GM23338 (cell line): ENCODE measurements at regions not wholly inside any gene's neighbourhood (a gene's known extent, or its start where the extent isn't known, plus 50 kb on each side); places are given as distances from the start of the nearest gene placed in this dataset.

Experiments used
- ATAC-seq: fragments of 200-7000 bp; cut with Tn5 transposase; 3 replicates; pipeline ENCODE4 v1.9.1; 2020
- DNase-seq: peaks from one replicate; pipeline ENCODE4 v3.0.0-alpha.2; 2015; ENCODE audit warnings: low spot score
- H2AFZ ChIP-seq: fragments of 200-600 bp; sonication (generic); 2 replicates; pipeline ENCODE4 v1.8.0; 2016; ENCODE audit warnings: antibody characterized with exemption, mild to moderate bottlenecking, moderate library complexity
- H3F3A ChIP-seq: fragments of 200-600 bp; sonication (generic); replicated peaks from 2 replicates; pipeline ENCODE4 v1.8.0; 2017; ENCODE audit warnings: antibody characterized with exemption, mixed run types, low read depth
- H3K27ac ChIP-seq: fragments of 200-600 bp; sonication (generic); 2 replicates; pipeline ENCODE4 v1.6.1; 2016; ENCODE audit warnings: low read depth
- H3K27me3 ChIP-seq: fragments of 200-600 bp; sonication (generic); 2 replicates; pipeline ENCODE4 v1.8.0; 2016; ENCODE audit warnings: mild to moderate bottlenecking, mixed run types, moderate library complexity; ENCODE audit not compliant: insufficient read depth
- H3K36me3 ChIP-seq: fragments of 200-600 bp; sonication (generic); 2 replicates; pipeline ENCODE4 v1.8.0; 2016; ENCODE audit warnings: mild to moderate bottlenecking; ENCODE audit not compliant: insufficient read depth
- H3K4me1 ChIP-seq: fragments of 200-600 bp; sonication (generic); 2 replicates; pipeline ENCODE4 v1.8.0; 2016; ENCODE audit warnings: mild to moderate bottlenecking, moderate library complexity; ENCODE audit not compliant: insufficient read depth
- H3K4me2 ChIP-seq: fragments of 200-600 bp; sonication (generic); 2 replicates; pipeline ENCODE4 v1.7.1; 2017; ENCODE audit warnings: mixed run types
- H3K4me3 ChIP-seq: fragments of 200-600 bp; sonication (generic); 2 replicates; pipeline ENCODE4 v1.6.1; 2016; ENCODE audit warnings: mixed run types
- H3K79me2 ChIP-seq: fragments of 200-600 bp; sonication (generic); replicated peaks from 2 replicates; pipeline ENCODE4 v1.8.0; 2017; ENCODE audit warnings: mild to moderate bottlenecking; ENCODE audit not compliant: insufficient read depth
- H3K9me2 ChIP-seq: fragments of 200-600 bp; sonication (generic); 2 replicates; pipeline ENCODE4 v1.8.0; 2017; ENCODE audit not compliant: insufficient read depth
- H4K20me1 ChIP-seq: fragments of 200-600 bp; sonication (generic); replicated peaks from 2 replicates; pipeline ENCODE4 v1.8.0; 2017; ENCODE audit warnings: mild to moderate bottlenecking; ENCODE audit not compliant: insufficient read depth
- H3K27ac Mint-ChIP-seq: 2 replicates; pipeline ENCODE4 v1.8.0; 2020; ENCODE audit warnings: inconsistent platforms, mild to moderate bottlenecking, moderate library complexity, mixed read lengths
- H3K27me3 Mint-ChIP-seq: 3 replicates; pipeline ENCODE4 v1.8.0; 2022; ENCODE audit warnings: low read depth, mild to moderate bottlenecking, moderate library complexity, mixed read lengths, inconsistent platforms; ENCODE audit not compliant: insufficient read depth, poor library complexity
- H3K36me3 Mint-ChIP-seq: 3 replicates; pipeline ENCODE4 v1.8.0; 2021; ENCODE audit warnings: low read depth, mild to moderate bottlenecking, inconsistent platforms, moderate library complexity, mixed read lengths
- H3K4me1 Mint-ChIP-seq: 3 replicates; pipeline ENCODE4 v1.8.0; 2020; ENCODE audit warnings: mild to moderate bottlenecking, inconsistent platforms, mixed read lengths
- H3K4me3 Mint-ChIP-seq: 3 replicates; pipeline ENCODE4 v1.8.0; 2021; ENCODE audit warnings: moderate library complexity, mild to moderate bottlenecking, inconsistent platforms, mixed read lengths
- H3K9me3 Mint-ChIP-seq: 3 replicates; pipeline ENCODE4 v1.8.0; 2020; ENCODE audit warnings: moderate library complexity, mild to moderate bottlenecking, inconsistent platforms, mixed read lengths
- CREB1 ChIP-seq: fragments of 250-450 bp; sonication (Bioruptor Pico); IDR thresholded peaks from 2 replicates; pipeline ENCODE4 v1.5.0; 2020; ENCODE audit warnings: low read depth, mild to moderate bottlenecking, moderate library complexity
- CTCF ChIP-seq, 2 experiments: fragments of 200-600 bp in 1 of 2; sonication (generic) in 1 of 2; conservative IDR thresholded peaks; 2 replicates each; pipeline versions ENCODE4 v1.5.1 to v1.6.1; 2016 to 2017; ENCODE audit warnings: antibody characterized with exemption in 2 of 2, low read depth in 2 of 2, mild to moderate bottlenecking in 2 of 2, moderate library complexity in 1 of 2
- EZH2 ChIP-seq: fragments of 200-600 bp; sonication (generic); IDR thresholded peaks from one replicate; pipeline ENCODE4 v1.8.0; 2017; ENCODE audit warnings: antibody characterized with exemption, mild to moderate bottlenecking, low read depth; ENCODE audit not compliant: unreplicated experiment
- EZH2phosphoT487 ChIP-seq: fragments of 200-600 bp; sonication (generic); IDR thresholded peaks from one replicate; pipeline ENCODE4 v1.8.1; 2018; ENCODE audit warnings: antibody characterized with exemption; ENCODE audit not compliant: unreplicated experiment
- JUNB ChIP-seq: IDR thresholded peaks from one replicate; pipeline ENCODE4 v1.6.1; 2016; ENCODE audit warnings: antibody characterized with exemption; ENCODE audit not compliant: unreplicated experiment
- NANOG ChIP-seq: IDR thresholded peaks from 2 replicates; pipeline ENCODE4 v1.6.1; 2016; ENCODE audit warnings: antibody characterized with exemption, borderline replicate concordance
- POLR2AphosphoS5 ChIP-seq: IDR thresholded peaks from 2 replicates; pipeline ENCODE4 v1.6.1; 2016; ENCODE audit warnings: antibody characterized with exemption, low read depth
- STAT1 ChIP-seq: IDR thresholded peaks from one replicate; pipeline ENCODE4 v1.6.1; 2016; ENCODE audit warnings: antibody characterized with exemption; ENCODE audit not compliant: unreplicated experiment
- ZNF114 ChIP-seq: fragments of 250-450 bp; sonication (Bioruptor Pico); IDR thresholded peaks from 2 replicates; pipeline ENCODE4 v1.5.0; 2020; ENCODE audit warnings: mild to moderate bottlenecking, moderate library complexity
- ZNF331 ChIP-seq: fragments of 250-450 bp; sonication (Bioruptor Pico); IDR thresholded peaks from 2 replicates; pipeline ENCODE4 v1.5.0; 2020; ENCODE audit warnings: low read depth, mild to moderate bottlenecking, moderate library complexity
- TF ChIP-seq, protein P1 (sequence below): IDR thresholded peaks from one replicate; pipeline ENCODE4 v1.6.1; 2018; ENCODE audit warnings: antibody characterized with exemption; ENCODE audit not compliant: unreplicated experiment
- TF ChIP-seq, protein P2 (sequence below): fragments of 250-450 bp; sonication (Bioruptor Pico); IDR thresholded peaks from 2 replicates; pipeline ENCODE4 v1.5.0; 2020; ENCODE audit warnings: mild to moderate bottlenecking, moderate library complexity

DNA sequence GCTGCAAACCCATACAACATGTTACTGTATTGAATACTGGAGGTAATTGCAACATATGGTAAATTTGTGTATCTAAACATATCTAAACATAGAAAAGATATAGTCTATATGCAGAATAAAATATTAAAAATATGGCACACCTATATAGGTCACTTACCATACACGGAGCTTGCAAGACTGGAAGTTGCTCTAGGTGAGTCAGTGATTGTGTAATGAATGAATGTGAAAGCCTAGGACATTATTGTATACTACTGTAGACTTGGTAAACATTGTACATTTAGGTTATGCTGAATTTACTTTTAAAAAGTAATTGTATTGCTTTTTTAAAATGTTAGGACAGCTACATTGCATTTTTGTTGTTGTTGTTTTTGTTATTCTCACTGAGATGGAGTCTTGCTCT lies 968.8 kb downstream of the TLE1 start:
- Histone ChIP-seq H3K79me2 (no peaks in the 10 kb centered on the region), H2AFZ (no peak overlapping the region), H3K4me1 (no peaks in the 10 kb centered on the region), H3K4me3 (no peak overlapping the region), H4K20me1 (no peaks in the 10 kb centered on the region), H3K27me3 (no peaks in the 10 kb centered on the region), H3K4me2 (no peak overlapping the region), H3K36me3 (no peaks in the 10 kb centered on the region; the same call in 1 of the 2 replicates), H3K27ac (no peak overlapping the region), H3K9me2 (peaks cover 7% of the 10 kb centered on the region), H3F3A (no peaks in the 10 kb centered on the region)
- DNase-seq (no peak), ATAC-seq (no peak)
- Mint-ChIP-seq H3K27ac (no peak overlapping the region), H3K9me3 (peaks cover 29% of the 10 kb centered on the region), H3K27me3 (no peaks in the 10 kb centered on the region), H3K4me3 (no peak overlapping the region), H3K36me3 (peaks cover 21% of the 10 kb centered on the region), H3K4me1 (no peaks in the 10 kb centered on the region)
- TF ChIP-seq STAT1 (no peak), NANOG (no peak), JUNB (no peak)

- no peaks in the 10 kb centered on the region for H3K79me2 ChIP-seq
- no peak for DNase-seq
- H3K27ac ChIP-seq, result no peak overlapping the region
- no peak overlapping the region for H3K4me3 ChIP-seq
- no peak for ATAC-seq
- no peaks in the 10 kb centered on the region for H3K27me3 ChIP-seq
- peaks cover 25% of the 10 kb centered on the region for H3K36me3 Mint-ChIP-seq
- no peaks in the 10 kb centered on the region for H3K27me3 Mint-ChIP-seq
- no peak overlapping the region for H3K27ac Mint-ChIP-seq
- H3F3A ChIP-seq, result no peaks in the 10 kb centered on the region
- H3K4me1 Mint-ChIP-seq, result no peaks in the 10 kb centered on the region
- no peaks in the 10 kb centered on the region for H3K4me1 ChIP-seq
- no peaks in the 10 kb centered on the region for H3K36me3 ChIP-seq
- H3K4me3 Mint-ChIP-seq, result no peak overlapping the region
- no peaks in the 10 kb centered on the region for H4K20me1 ChIP-seq
- H2AFZ ChIP-seq, result no peak overlapping the region
- H3K4me2 ChIP-seq, result no peak overlapping the region
- H3K9me3 Mint-ChIP-seq, result peaks cover 32% of the 10 kb centered on the region
- no peaks in the 10 kb centered on the region for H3K9me2 ChIP-seq
- TF ChIP-seq EZH2phosphoT487, result no peak
- TF ChIP-seq ZNF114 (CRISPR knock-in tag), result no peak
- TF ChIP-seq, protein P1, sequence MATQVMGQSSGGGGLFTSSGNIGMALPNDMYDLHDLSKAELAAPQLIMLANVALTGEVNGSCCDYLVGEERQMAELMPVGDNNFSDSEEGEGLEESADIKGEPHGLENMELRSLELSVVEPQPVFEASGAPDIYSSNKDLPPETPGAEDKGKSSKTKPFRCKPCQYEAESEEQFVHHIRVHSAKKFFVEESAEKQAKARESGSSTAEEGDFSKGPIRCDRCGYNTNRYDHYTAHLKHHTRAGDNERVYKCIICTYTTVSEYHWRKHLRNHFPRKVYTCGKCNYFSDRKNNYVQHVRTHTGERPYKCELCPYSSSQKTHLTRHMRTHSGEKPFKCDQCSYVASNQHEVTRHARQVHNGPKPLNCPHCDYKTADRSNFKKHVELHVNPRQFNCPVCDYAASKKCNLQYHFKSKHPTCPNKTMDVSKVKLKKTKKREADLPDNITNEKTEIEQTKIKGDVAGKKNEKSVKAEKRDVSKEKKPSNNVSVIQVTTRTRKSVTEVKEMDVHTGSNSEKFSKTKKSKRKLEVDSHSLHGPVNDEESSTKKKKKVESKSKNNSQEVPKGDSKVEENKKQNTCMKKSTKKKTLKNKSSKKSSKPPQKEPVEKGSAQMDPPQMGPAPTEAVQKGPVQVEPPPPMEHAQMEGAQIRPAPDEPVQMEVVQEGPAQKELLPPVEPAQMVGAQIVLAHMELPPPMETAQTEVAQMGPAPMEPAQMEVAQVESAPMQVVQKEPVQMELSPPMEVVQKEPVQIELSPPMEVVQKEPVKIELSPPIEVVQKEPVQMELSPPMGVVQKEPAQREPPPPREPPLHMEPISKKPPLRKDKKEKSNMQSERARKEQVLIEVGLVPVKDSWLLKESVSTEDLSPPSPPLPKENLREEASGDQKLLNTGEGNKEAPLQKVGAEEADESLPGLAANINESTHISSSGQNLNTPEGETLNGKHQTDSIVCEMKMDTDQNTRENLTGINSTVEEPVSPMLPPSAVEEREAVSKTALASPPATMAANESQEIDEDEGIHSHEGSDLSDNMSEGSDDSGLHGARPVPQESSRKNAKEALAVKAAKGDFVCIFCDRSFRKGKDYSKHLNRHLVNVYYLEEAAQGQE, result no peak
- TF ChIP-seq ZNF331, result no peak
- TF ChIP-seq POLR2AphosphoS5, result no peak
- TF ChIP-seq, protein P2, sequence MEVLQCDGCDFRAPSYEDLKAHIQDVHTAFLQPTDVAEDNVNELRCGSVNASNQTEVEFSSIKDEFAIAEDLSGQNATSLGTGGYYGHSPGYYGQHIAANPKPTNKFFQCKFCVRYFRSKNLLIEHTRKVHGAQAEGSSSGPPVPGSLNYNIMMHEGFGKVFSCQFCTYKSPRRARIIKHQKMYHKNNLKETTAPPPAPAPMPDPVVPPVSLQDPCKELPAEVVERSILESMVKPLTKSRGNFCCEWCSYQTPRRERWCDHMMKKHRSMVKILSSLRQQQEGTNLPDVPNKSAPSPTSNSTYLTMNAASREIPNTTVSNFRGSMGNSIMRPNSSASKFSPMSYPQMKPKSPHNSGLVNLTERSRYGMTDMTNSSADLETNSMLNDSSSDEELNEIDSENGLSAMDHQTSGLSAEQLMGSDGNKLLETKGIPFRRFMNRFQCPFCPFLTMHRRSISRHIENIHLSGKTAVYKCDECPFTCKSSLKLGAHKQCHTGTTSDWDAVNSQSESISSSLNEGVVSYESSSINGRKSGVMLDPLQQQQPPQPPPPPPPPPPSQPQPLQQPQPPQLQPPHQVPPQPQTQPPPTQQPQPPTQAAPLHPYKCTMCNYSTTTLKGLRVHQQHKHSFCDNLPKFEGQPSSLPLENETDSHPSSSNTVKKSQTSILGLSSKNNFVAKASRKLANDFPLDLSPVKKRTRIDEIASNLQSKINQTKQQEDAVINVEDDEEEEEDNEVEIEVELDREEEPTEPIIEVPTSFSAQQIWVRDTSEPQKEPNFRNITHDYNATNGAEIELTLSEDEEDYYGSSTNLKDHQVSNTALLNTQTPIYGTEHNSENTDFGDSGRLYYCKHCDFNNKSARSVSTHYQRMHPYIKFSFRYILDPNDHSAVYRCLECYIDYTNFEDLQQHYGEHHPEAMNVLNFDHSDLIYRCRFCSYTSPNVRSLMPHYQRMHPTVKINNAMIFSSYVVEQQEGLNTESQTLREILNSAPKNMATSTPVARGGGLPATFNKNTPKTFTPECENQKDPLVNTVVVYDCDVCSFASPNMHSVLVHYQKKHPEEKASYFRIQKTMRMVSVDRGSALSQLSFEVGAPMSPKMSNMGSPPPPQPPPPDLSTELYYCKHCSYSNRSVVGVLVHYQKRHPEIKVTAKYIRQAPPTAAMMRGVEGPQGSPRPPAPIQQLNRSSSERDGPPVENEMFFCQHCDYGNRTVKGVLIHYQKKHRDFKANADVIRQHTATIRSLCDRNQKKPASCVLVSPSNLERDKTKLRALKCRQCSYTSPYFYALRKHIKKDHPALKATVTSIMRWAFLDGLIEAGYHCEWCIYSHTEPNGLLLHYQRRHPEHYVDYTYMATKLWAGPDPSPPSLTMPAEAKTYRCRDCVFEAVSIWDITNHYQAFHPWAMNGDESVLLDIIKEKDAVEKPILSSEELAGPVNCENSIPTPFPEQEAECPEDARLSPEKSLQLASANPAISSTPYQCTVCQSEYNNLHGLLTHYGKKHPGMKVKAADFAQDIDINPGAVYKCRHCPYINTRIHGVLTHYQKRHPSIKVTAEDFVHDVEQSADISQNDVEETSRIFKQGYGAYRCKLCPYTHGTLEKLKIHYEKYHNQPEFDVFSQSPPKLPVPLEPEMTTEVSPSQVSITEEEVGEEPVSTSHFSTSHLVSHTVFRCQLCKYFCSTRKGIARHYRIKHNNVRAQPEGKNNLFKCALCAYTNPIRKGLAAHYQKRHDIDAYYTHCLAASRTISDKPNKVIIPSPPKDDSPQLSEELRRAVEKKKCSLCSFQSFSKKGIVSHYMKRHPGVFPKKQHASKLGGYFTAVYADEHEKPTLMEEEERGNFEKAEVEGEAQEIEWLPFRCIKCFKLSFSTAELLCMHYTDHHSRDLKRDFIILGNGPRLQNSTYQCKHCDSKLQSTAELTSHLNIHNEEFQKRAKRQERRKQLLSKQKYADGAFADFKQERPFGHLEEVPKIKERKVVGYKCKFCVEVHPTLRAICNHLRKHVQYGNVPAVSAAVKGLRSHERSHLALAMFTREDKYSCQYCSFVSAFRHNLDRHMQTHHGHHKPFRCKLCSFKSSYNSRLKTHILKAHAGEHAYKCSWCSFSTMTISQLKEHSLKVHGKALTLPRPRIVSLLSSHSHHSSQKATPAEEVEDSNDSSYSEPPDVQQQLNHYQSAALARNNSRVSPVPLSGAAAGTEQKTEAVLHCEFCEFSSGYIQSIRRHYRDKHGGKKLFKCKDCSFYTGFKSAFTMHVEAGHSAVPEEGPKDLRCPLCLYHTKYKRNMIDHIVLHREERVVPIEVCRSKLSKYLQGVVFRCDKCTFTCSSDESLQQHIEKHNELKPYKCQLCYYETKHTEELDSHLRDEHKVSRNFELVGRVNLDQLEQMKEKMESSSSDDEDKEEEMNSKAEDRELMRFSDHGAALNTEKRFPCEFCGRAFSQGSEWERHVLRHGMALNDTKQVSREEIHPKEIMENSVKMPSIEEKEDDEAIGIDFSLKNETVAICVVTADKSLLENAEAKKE (CRISPR knock-in tag), result no peak
- no peak for TF ChIP-seq EZH2
- TF ChIP-seq NANOG, result no peak
- no peak for TF ChIP-seq CTCF (conservative IDR thresholded peaks at IDR 0.05; ENCODE audit: low read depth in 2 of 2)
- no peak for TF ChIP-seq CREB1 (CRISPR knock-in tag)
- TF ChIP-seq JUNB, result no peak
Measured at GRCh38 chr9:80707120-80707519, 982.2 kb downstream of the TLE1 start.
